Astrocyte (in vitro differentiated cells and primary cell): ENCODE measurements at regions not wholly inside any gene's neighbourhood (a gene's known extent, or its start where the extent isn't known, plus 50 kb on each side); places are given as distances from the start of the nearest gene placed in this dataset.
"Not testable (repeated sequence)": the region's sequence is repeated elsewhere in the genome, so short reads cannot be mapped to it uniquely, and the experiment has no call there.

Experiments used
- DNase-seq: peaks from one replicate; pipeline ENCODE4 v3.0.0-alpha.2; 2010; ENCODE audit warnings: low read depth
- FAIRE-seq: peaks from 2 replicates; lab custom pipeline; 2011; peaks lifted over from hg19 to GRCh38; lab: Jason Lieb, UNC
- H2AFZ ChIP-seq: 2 replicates; pipeline ENCODE4 v1.6.0; 2012; ENCODE audit warnings: low read depth, low read length, inconsistent platforms
- H3K27ac ChIP-seq: 2 replicates; pipeline ENCODE4 v1.5.1; 2011; ENCODE audit warnings: low read depth, low read length, inconsistent platforms
- H3K27me3 ChIP-seq: 2 replicates; pipeline ENCODE4 v1.6.0; 2011; ENCODE audit warnings: low read length, inconsistent platforms; ENCODE audit not compliant: insufficient read depth
- H3K36me3 ChIP-seq: 2 replicates; pipeline ENCODE4 v1.5.1; 2011; ENCODE audit warnings: low read length, inconsistent platforms; ENCODE audit not compliant: insufficient read depth
- H3K4me1 ChIP-seq: 2 replicates; pipeline ENCODE4 v1.5.1; 2011; ENCODE audit warnings: low read length, inconsistent platforms; ENCODE audit not compliant: insufficient read depth
- H3K4me2 ChIP-seq: 2 replicates; pipeline ENCODE4 v1.6.0; 2012; ENCODE audit warnings: low read length, inconsistent platforms
- H3K4me3 ChIP-seq: 2 replicates; pipeline ENCODE4 v1.5.1; 2011; ENCODE audit warnings: low read depth, mild to moderate bottlenecking, low read length, inconsistent platforms; ENCODE audit not compliant: insufficient read depth
- H3K79me2 ChIP-seq: 2 replicates; pipeline ENCODE4 v1.6.0; 2012; ENCODE audit warnings: mild to moderate bottlenecking, low read length, inconsistent platforms; ENCODE audit not compliant: insufficient read depth
- H3K9ac ChIP-seq: 2 replicates; pipeline ENCODE4 v1.6.0; 2012; ENCODE audit warnings: mild to moderate bottlenecking, low read length, inconsistent platforms
- H3K9me3 ChIP-seq: 2 replicates; pipeline ENCODE4 v1.5.1; 2012; ENCODE audit warnings: low read depth, mild to moderate bottlenecking, low read length, inconsistent platforms; ENCODE audit not compliant: insufficient read depth
- H4K20me1 ChIP-seq: 2 replicates; pipeline ENCODE4 v1.6.0; 2012; ENCODE audit warnings: low read length, inconsistent platforms; ENCODE audit not compliant: insufficient read depth
- H3K27ac Mint-ChIP-seq: one replicate; pipeline ENCODE4 v1.8.0; 2021; ENCODE audit warnings: mild to moderate bottlenecking, mixed read lengths; ENCODE audit not compliant: unreplicated experiment
- H3K27me3 Mint-ChIP-seq: one replicate; pipeline ENCODE4 v1.8.0; 2021; ENCODE audit warnings: low read depth, mixed read lengths; ENCODE audit not compliant: unreplicated experiment
- H3K36me3 Mint-ChIP-seq: one replicate; pipeline ENCODE4 v1.8.0; 2021; ENCODE audit warnings: low read depth, mixed read lengths; ENCODE audit not compliant: unreplicated experiment
- H3K4me1 Mint-ChIP-seq: one replicate; pipeline ENCODE4 v1.8.0; 2021; ENCODE audit warnings: low read depth, mixed read lengths; ENCODE audit not compliant: unreplicated experiment
- H3K4me3 Mint-ChIP-seq: one replicate; pipeline ENCODE4 v1.8.0; 2021; ENCODE audit warnings: mild to moderate bottlenecking, moderate library complexity, mixed read lengths; ENCODE audit not compliant: unreplicated experiment
- H3K9me3 Mint-ChIP-seq: one replicate; pipeline ENCODE4 v1.8.0; 2021; ENCODE audit warnings: mild to moderate bottlenecking, mixed read lengths; ENCODE audit not compliant: unreplicated experiment
- EZH2 ChIP-seq: IDR thresholded peaks from 2 replicates; pipeline ENCODE4 v1.6.1; 2012; ENCODE audit warnings: mild to moderate bottlenecking, low read length, inconsistent platforms; ENCODE audit not compliant: insufficient read depth
- TF ChIP-seq, protein P1 (sequence below): IDR thresholded peaks from 2 replicates; pipeline ENCODE4 v1.5.1; 2011; ENCODE audit warnings: low read depth, mild to moderate bottlenecking, inconsistent platforms, low read length, moderate library complexity; ENCODE audit not compliant: insufficient read depth

DNA sequence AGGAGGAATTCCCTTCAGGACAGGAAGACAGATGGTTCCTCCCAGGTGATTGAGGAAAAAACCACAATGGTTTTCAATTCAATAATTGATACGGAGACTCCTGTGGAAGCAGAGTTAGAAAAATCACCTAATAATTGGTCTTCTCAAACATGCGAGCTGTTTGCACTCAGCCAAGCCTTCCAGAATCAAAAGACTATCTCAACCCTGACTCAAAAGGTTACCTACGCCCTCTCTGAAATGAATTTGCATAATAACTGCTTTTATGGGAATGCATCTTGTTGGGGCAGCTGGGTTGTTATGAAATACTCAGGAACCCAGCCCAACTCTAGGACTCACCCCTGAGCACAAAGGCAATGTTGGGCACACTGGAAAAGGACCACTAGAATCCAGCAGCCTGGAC, 66.9 kb upstream of the ARSJ start:
- no peaks in the 10 kb centered on the region for H3K9me3 ChIP-seq
- no peak overlapping the region for H3K4me3 ChIP-seq
- H3K27me3 Mint-ChIP-seq, result peaks cover 5% of the 10 kb centered on the region
- H3K36me3 ChIP-seq, result no peaks in the 10 kb centered on the region
- no peak overlapping the region for H3K4me3 Mint-ChIP-seq
- TF ChIP-seq, protein P1, sequence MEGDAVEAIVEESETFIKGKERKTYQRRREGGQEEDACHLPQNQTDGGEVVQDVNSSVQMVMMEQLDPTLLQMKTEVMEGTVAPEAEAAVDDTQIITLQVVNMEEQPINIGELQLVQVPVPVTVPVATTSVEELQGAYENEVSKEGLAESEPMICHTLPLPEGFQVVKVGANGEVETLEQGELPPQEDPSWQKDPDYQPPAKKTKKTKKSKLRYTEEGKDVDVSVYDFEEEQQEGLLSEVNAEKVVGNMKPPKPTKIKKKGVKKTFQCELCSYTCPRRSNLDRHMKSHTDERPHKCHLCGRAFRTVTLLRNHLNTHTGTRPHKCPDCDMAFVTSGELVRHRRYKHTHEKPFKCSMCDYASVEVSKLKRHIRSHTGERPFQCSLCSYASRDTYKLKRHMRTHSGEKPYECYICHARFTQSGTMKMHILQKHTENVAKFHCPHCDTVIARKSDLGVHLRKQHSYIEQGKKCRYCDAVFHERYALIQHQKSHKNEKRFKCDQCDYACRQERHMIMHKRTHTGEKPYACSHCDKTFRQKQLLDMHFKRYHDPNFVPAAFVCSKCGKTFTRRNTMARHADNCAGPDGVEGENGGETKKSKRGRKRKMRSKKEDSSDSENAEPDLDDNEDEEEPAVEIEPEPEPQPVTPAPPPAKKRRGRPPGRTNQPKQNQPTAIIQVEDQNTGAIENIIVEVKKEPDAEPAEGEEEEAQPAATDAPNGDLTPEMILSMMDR, result no peak
- TF ChIP-seq EZH2, result no peak
- no peaks in the 10 kb centered on the region for H3K27me3 ChIP-seq
- FAIRE-seq, result no peak
- H3K79me2 ChIP-seq, result no peaks in the 10 kb centered on the region
- H3K4me2 ChIP-seq, result no peak overlapping the region
- H3K27ac Mint-ChIP-seq, result no peak overlapping the region
- H3K27ac ChIP-seq, result no peak overlapping the region
- H3K4me1 Mint-ChIP-seq, result no peaks in the 10 kb centered on the region
- no peak for DNase-seq
- H3K9ac ChIP-seq, result no peak overlapping the region
- H4K20me1 ChIP-seq, result no peaks in the 10 kb centered on the region
- H3K4me1 ChIP-seq, result no peaks in the 10 kb centered on the region
- H3K36me3 Mint-ChIP-seq, result no peaks in the 10 kb centered on the region
- peaks cover 5% of the 10 kb centered on the region for H3K9me3 Mint-ChIP-seq
- H2AFZ ChIP-seq, result no peak overlapping the region

DNA sequence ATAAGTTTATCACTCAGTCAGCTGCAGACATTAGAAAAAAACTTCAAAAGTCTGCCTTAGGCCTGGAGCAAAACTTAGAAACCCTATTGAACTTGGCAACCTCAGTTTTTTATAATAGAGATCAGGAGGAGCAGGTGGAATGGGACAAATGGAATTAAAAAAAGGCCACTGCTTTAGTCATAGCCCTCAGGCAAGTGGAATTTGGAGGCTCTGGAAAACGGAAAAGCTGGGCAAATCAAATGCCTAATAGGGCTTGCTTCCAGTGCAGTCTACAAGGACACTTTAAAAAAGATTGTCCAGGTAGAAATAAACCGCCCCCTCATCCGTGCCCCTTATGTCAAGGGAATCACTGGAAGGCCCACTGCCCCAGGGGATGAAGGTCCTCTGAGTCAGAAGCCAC, 68.7 kb upstream of the ARSJ start:
- H3K27me3 ChIP-seq, H3K9me3 ChIP-seq, H3K27me3 Mint-ChIP-seq, H3K4me1 ChIP-seq, H3K9ac ChIP-seq, FAIRE-seq, H3K27ac Mint-ChIP-seq, H3K36me3 ChIP-seq, H3K4me3 Mint-ChIP-seq, H3K9me3 Mint-ChIP-seq, H3K4me1 Mint-ChIP-seq, H3K36me3 Mint-ChIP-seq, H4K20me1 ChIP-seq, H3K27ac ChIP-seq, H3K79me2 ChIP-seq, DNase-seq, H3K4me2 ChIP-seq, H3K4me3 ChIP-seq, H2AFZ ChIP-seq: not testable (repeated sequence)

DNA sequence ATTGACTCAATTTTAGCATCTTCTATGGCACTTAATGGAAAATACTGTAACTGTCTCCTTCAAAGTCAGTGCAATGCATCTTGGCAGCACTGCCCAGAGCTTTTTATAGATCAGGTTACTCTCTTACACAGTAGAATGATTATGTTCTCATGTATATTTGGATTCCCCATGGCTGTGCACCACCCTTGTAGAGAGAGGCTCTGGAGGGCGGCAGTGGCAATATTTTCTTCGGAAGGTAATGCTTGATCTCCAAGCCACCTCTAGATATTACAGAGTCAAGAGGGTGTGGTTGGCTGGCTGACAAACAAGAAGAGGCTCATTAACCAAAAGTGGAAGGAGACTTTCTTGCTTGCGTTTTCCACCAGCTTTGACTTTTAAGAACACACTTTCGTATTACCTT, 72.8 kb upstream of the ARSJ start:
- no peak overlapping the region for H3K4me2 ChIP-seq
- no peaks in the 10 kb centered on the region for H3K27me3 ChIP-seq
- no peak overlapping the region for H3K4me3 ChIP-seq
- H3K36me3 Mint-ChIP-seq, result peaks cover 2% of the 10 kb centered on the region
- H3K79me2 ChIP-seq, result no peaks in the 10 kb centered on the region
- H3K4me1 Mint-ChIP-seq, result peaks cover 2% of the 10 kb centered on the region
- no peak overlapping the region for H2AFZ ChIP-seq
- H3K9ac ChIP-seq, result no peak overlapping the region
- TF ChIP-seq, protein P1, result no peak
- TF ChIP-seq EZH2, result no peak
- no peak for DNase-seq
- H3K27me3 Mint-ChIP-seq, result peaks cover 5% of the 10 kb centered on the region
- H3K36me3 ChIP-seq, result no peaks in the 10 kb centered on the region
- H3K9me3 Mint-ChIP-seq, result peaks cover 15% of the 10 kb centered on the region
- no peak overlapping the region for H3K4me3 Mint-ChIP-seq
- no peaks in the 10 kb centered on the region for H3K9me3 ChIP-seq
- no peak overlapping the region for H3K27ac ChIP-seq
- H3K27ac Mint-ChIP-seq, result no peak overlapping the region
- FAIRE-seq, result no peak
- H3K4me1 ChIP-seq, result no peaks in the 10 kb centered on the region
- H4K20me1 ChIP-seq, result no peaks in the 10 kb centered on the region
